GM12878 (cell line): ENCODE measurements at regions not wholly inside any gene's neighbourhood (a gene's known extent, or its start where the extent isn't known, plus 50 kb on each side); places are given as distances from the start of the nearest gene placed in this dataset.

Source experiments
- ATAC-seq: fragments of 200-7000 bp; cut with Tn5 transposase; 3 replicates; pipeline ENCODE4 v1.9.1; 2020; ENCODE audit warnings: mild to moderate bottlenecking, moderate library complexity
- BruUV-seq: library from RNA; stranded (reverse); fragments of 400-500 nt; replicated peaks from 2 replicates; lab custom pipeline; 2021; lab: Mats Ljungman, UMichigan
- CTCF ChIA-PET: fragments of 300-600 bp; sonication (Branson Sonifier 250); formaldehyde crosslinking; extraction: SDS; loops from one replicate; lab custom pipeline; 2021; ENCODE audit warnings: inconsistent platforms; lab: Yijun Ruan, JAX
- POLR2A ChIA-PET: fragments of 350-600 bp; formaldehyde crosslinking; extraction: SDS; loops from one replicate; lab custom pipeline; 2021; ENCODE audit warnings: inconsistent platforms; lab: Charles Lee
- RAD21 ChIA-PET: fragments of 300-600 bp; sonication (Branson Sonifier 250); formaldehyde crosslinking; loops from one replicate; lab custom pipeline; 2023; ENCODE audit warnings: antibody characterized with exemption; ENCODE audit not compliant: unreplicated experiment; lab: Charles Lee
- SMC1A ChIA-PET: fragments of 300-600 bp; sonication (Branson Sonifier 250); formaldehyde crosslinking; loops from one replicate; lab custom pipeline; 2023; ENCODE audit not compliant: unreplicated experiment, uncharacterized antibody; lab: Charles Lee
- DNase-seq: peaks from one replicate; pipeline ENCODE4 v3.0.0-alpha.2; 2011; ENCODE audit warnings: low read depth, low spot score
- FAIRE-seq: peaks from 3 replicates; lab custom pipeline; 2011; peaks lifted over from hg19 to GRCh38; lab: Jason Lieb, UNC
- H2AFZ ChIP-seq: 2 replicates; pipeline ENCODE4 v1.6.0; 2011; ENCODE audit warnings: low read depth, low read length, control low read depth; ENCODE audit not compliant: control insufficient read depth
- H3K27ac ChIP-seq: 2 replicates; pipeline ENCODE4 v1.5.1; 2011; ENCODE audit warnings: control low read depth; ENCODE audit not compliant: control insufficient read depth, insufficient read depth
- H3K27me3 ChIP-seq, 2 experiments: replicated peaks in 1 of 2; 2 replicates each; pipeline versions ENCODE4 v1.6.0 to v1.6.1; 2011; ENCODE audit warnings: low read length in 1 of 2; ENCODE audit not compliant: control insufficient read depth in 2 of 2, insufficient read depth in 2 of 2
- H3K36me3 ChIP-seq, 2 experiments: 2 replicates each; pipeline ENCODE4 v1.5.1; 2011; ENCODE audit warnings: low read length in 1 of 2; ENCODE audit not compliant: control insufficient read depth in 2 of 2, insufficient read depth in 2 of 2
- H3K4me1 ChIP-seq: 2 replicates; pipeline ENCODE4 v1.6.1; 2011; ENCODE audit warnings: mild to moderate bottlenecking, low read length, moderate library complexity, mixed read lengths; ENCODE audit not compliant: control insufficient read depth, insufficient read depth
- H3K4me2 ChIP-seq: 2 replicates; pipeline ENCODE4 v1.6.0; 2011; ENCODE audit warnings: control low read depth; ENCODE audit not compliant: control insufficient read depth, insufficient read depth
- H3K4me3 ChIP-seq: fragments of 200-600 bp; sonication (generic); 2 replicates; pipeline ENCODE4 v1.5.1; 2016
- H3K79me2 ChIP-seq: 2 replicates; pipeline ENCODE4 v1.6.0; 2011; ENCODE audit warnings: low read length; ENCODE audit not compliant: control insufficient read depth, insufficient read depth
- H3K9ac ChIP-seq: 2 replicates; pipeline ENCODE4 v1.8.0; 2011; ENCODE audit warnings: low read length, control low read depth, mixed read lengths; ENCODE audit not compliant: control insufficient read depth, insufficient read depth
- H3K9me3 ChIP-seq: replicated peaks from 3 replicates; pipeline ENCODE4 v1.5.1; 2011; ENCODE audit warnings: mild to moderate bottlenecking, low read length; ENCODE audit not compliant: control insufficient read depth, insufficient read depth
- H4K20me1 ChIP-seq: 2 replicates; pipeline ENCODE4 v1.6.0; 2011; ENCODE audit not compliant: control insufficient read depth, insufficient read depth
- BACH1 ChIP-seq: fragments of 450-650 bp; IDR thresholded peaks from 2 replicates; pipeline ENCODE4 v1.6.1; 2017; ENCODE audit warnings: mild to moderate bottlenecking, borderline replicate concordance
- CEBPB ChIP-seq, 2 experiments: fragments of 150-350 bp in 1 of 2; IDR thresholded peaks; 2 replicates each; pipeline ENCODE4 v1.6.1; 2012 to 2014; ENCODE audit warnings: low read depth in 2 of 2, low read length in 2 of 2, borderline replicate concordance in 1 of 2, inconsistent platforms in 1 of 2
- DPF2 ChIP-seq: fragments of 450-650 bp; IDR thresholded peaks from 2 replicates; pipeline ENCODE4 v1.6.1; 2017; ENCODE audit warnings: mild to moderate bottlenecking
- HCFC1 ChIP-seq: fragments of 150-350 bp; IDR thresholded peaks from 2 replicates; pipeline ENCODE4 v1.6.1; 2014; ENCODE audit warnings: low read length
- HDAC6 ChIP-seq: fragments of 200-600 bp; sonication (generic); IDR thresholded peaks from one replicate; pipeline ENCODE4 v1.8.0; 2017; ENCODE audit warnings: antibody characterized with exemption; ENCODE audit not compliant: unreplicated experiment
- IKZF2 ChIP-seq, 2 experiments: fragments of 450-650 bp; IDR thresholded peaks; 2 replicates each; pipeline ENCODE4 v1.6.1; 2017; ENCODE audit warnings: mild to moderate bottlenecking in 2 of 2, moderate library complexity in 2 of 2
- RAD21 ChIP-seq: IDR thresholded peaks from 2 replicates; pipeline ENCODE4 v1.6.1; 2011; ENCODE audit warnings: mild to moderate bottlenecking, low read depth, low read length, moderate library complexity; ENCODE audit not compliant: insufficient read depth
- USF1 ChIP-seq: IDR thresholded peaks from 2 replicates; pipeline ENCODE4 v1.6.1; 2011; ENCODE audit warnings: borderline replicate concordance, low read depth, mild to moderate bottlenecking, moderate library complexity, mixed read lengths, low read length; ENCODE audit not compliant: insufficient read depth; ENCODE audit errors: extremely low read length
- ZNF217 ChIP-seq: fragments of 450-650 bp; IDR thresholded peaks from 2 replicates; pipeline ENCODE4 v1.6.1; 2017; ENCODE audit warnings: antibody characterized with exemption, mild to moderate bottlenecking
- ZNF622 ChIP-seq: fragments of 450-650 bp; IDR thresholded peaks from 2 replicates; pipeline ENCODE4 v1.6.1; 2017; ENCODE audit warnings: mild to moderate bottlenecking, inconsistent platforms
- WGBS: methylation state at CpG from one replicate; pipeline ENCODE4 v1.1.6; 2016; ENCODE audit warnings: low lambda C conversion rate; ENCODE audit not compliant: insufficient replicate concordance, insufficient coverage; ENCODE audit errors: missing lambda C conversion rate; 5-methylcytosine and 5-hydroxymethylcytosine counted together
- in situ Hi-C: fragments of 300-500 bp; cut with MboI; formaldehyde crosslinking; loops from 9 replicates; pipeline ENCODE4 v1.14.3; 2018; ENCODE audit warnings: mixed read lengths
- intact Hi-C: fragments of 100-400 bp; cut with micrococcal nuclease; formaldehyde crosslinking; loops from one replicate; pipeline ENCODE4 v1.14.2; 2022; ENCODE audit not compliant: unreplicated experiment
- TF ChIP-seq, protein P1 (sequence below): IDR thresholded peaks from 2 replicates; pipeline ENCODE4 v1.6.1; 2011; ENCODE audit warnings: borderline replicate concordance, low read depth, mild to moderate bottlenecking, moderate library complexity, low read length; ENCODE audit not compliant: insufficient read depth, poor library complexity, severe bottlenecking
- TF ChIP-seq, protein P2 (sequence below): fragments of 150-350 bp; IDR thresholded peaks from 2 replicates; pipeline ENCODE4 v1.6.1; 2016; ENCODE audit warnings: low read depth, low read length

GRCh38 chr13:105107781-105108180 is 1427.7 kb downstream of the EFNB2 start:
- RAD21 ChIA-PET, result no interaction called here
- H3K79me2 ChIP-seq, result no peaks in the 10 kb centered on the region
- FAIRE-seq (no peak), ATAC-seq (no peak), DNase-seq (no peak)
- H4K20me1 ChIP-seq, result no peaks in the 10 kb centered on the region
- no peak overlapping the region for H3K4me2 ChIP-seq
- WGBS, result 4% methylated on average over 3 of the region's 3 CpGs
- no TSS peak for BruUV-seq
- H2AFZ ChIP-seq, result no peak overlapping the region
- H3K27ac ChIP-seq, result no peak overlapping the region
- no peaks in the 10 kb centered on the region; the same call in 2 of the 3 replicates for H3K9me3 ChIP-seq
- in situ Hi-C loops (no loop called here), intact Hi-C loops (no loop called here)
- no peak overlapping the region for H3K4me3 ChIP-seq
- POLR2A ChIA-PET, result no interaction called here
- no peak for TF ChIP-seq HCFC1
- CTCF ChIA-PET, result interaction anchor here (0.6 kb wide), 1 partner anchor 162 kb away, joined by 3 read pairs; no protein-coding TSS in a partner anchor
- no peaks in the 10 kb centered on the region for H3K4me1 ChIP-seq
- SMC1A ChIA-PET, result interaction anchor here (0.6 kb wide), 1 partner anchor 73 kb away, joined by 3 read pairs; no protein-coding TSS in a partner anchor
- no peaks in the 10 kb centered on the region for H3K27me3 ChIP-seq
- H3K36me3 ChIP-seq, result no peaks in the 10 kb centered on the region
- H3K9ac ChIP-seq, result no peak overlapping the region

DNA sequence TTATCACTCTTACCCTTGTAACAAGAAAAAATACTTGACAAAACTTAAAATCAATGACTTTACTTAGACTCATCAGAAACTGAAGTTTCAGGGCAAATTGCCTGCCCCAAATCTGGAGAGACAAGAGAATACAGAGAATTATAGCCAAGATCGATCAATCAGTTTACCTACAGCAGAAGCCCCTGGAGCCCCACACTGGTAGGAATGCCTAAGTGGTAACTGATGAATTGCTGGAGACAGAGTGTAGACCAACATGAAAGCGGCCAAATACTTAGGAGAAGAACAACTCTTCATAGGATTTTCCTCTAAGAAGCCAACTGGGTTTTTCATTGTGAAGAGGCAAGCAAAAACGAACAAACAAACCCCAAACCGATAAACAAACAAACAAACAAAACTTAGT is 1430.0 kb downstream of the EFNB2 start:
- Histone ChIP-seq H4K20me1 (no peaks in the 10 kb centered on the region), H3K9me3 (no peaks in the 10 kb centered on the region), H3K36me3 (no peaks in the 10 kb centered on the region), H3K4me3 (no peak overlapping the region), H3K27me3 (no peaks in the 10 kb centered on the region), H3K4me1 (no peaks in the 10 kb centered on the region), H2AFZ (no peak overlapping the region), H3K9ac (no peak overlapping the region), H3K79me2 (no peaks in the 10 kb centered on the region), H3K4me2 (no peak overlapping the region), H3K27ac (no peak overlapping the region)
- ChIA-PET RAD21 (no interaction called here), CTCF (interaction anchor here (1.3 kb wide), 1 partner anchor 32 kb away, joined by 3 read pairs; no protein-coding TSS in a partner anchor), POLR2A (no interaction called here), SMC1A (no interaction called here)
- intact Hi-C loops, result no loop called here
- in situ Hi-C loops, result no loop called here
- no peak for ATAC-seq
- no peak for FAIRE-seq
- no TSS peak for BruUV-seq
- DNase-seq, result no peak
- 36% methylated on average over 4 of the region's 4 CpGs for WGBS
- TF ChIP-seq ZNF217 (no peak), DPF2 (no peak), HDAC6 (no peak), ZNF622 (no peak), USF1 (no peak), BACH1 (no peak), IKZF2 (IDR thresholded peaks at IDR 0.05) (no peak), CEBPB (IDR thresholded peaks at IDR 0.05; ENCODE audit: borderline replicate concordance in 1 of 2, low read depth in 2 of 2, low read length in 2 of 2) (no peak), RAD21 (no peak)
- TF ChIP-seq, protein P1, sequence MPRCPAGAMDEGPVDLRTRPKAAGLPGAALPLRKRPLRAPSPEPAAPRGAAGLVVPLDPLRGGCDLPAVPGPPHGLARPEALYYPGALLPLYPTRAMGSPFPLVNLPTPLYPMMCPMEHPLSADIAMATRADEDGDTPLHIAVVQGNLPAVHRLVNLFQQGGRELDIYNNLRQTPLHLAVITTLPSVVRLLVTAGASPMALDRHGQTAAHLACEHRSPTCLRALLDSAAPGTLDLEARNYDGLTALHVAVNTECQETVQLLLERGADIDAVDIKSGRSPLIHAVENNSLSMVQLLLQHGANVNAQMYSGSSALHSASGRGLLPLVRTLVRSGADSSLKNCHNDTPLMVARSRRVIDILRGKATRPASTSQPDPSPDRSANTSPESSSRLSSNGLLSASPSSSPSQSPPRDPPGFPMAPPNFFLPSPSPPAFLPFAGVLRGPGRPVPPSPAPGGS, result no peak
- TF ChIP-seq, protein P2, sequence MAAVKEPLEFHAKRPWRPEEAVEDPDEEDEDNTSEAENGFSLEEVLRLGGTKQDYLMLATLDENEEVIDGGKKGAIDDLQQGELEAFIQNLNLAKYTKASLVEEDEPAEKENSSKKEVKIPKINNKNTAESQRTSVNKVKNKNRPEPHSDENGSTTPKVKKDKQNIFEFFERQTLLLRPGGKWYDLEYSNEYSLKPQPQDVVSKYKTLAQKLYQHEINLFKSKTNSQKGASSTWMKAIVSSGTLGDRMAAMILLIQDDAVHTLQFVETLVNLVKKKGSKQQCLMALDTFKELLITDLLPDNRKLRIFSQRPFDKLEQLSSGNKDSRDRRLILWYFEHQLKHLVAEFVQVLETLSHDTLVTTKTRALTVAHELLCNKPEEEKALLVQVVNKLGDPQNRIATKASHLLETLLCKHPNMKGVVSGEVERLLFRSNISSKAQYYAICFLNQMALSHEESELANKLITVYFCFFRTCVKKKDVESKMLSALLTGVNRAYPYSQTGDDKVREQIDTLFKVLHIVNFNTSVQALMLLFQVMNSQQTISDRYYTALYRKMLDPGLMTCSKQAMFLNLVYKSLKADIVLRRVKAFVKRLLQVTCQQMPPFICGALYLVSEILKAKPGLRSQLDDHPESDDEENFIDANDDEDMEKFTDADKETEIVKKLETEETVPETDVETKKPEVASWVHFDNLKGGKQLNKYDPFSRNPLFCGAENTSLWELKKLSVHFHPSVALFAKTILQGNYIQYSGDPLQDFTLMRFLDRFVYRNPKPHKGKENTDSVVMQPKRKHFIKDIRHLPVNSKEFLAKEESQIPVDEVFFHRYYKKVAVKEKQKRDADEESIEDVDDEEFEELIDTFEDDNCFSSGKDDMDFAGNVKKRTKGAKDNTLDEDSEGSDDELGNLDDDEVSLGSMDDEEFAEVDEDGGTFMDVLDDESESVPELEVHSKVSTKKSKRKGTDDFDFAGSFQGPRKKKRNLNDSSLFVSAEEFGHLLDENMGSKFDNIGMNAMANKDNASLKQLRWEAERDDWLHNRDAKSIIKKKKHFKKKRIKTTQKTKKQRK, result no peak
